Type B pancreatic cell (in vitro differentiated cells): ENCODE measurements at regions not wholly inside any gene's neighbourhood (a gene's known extent, or its start where the extent isn't known, plus 50 kb on each side); places are given as distances from the start of the nearest gene placed in this dataset.

ENCODE experiments used
- DNase-seq: peaks from one replicate; pipeline ENCODE4 v3.0.0; 2021; ENCODE audit warnings: mixed read lengths; ENCODE audit not compliant: unreplicated experiment; ENCODE audit errors: extremely low spot score
- H3K27ac Mint-ChIP-seq: 2 replicates; pipeline ENCODE4 v1.8.0; 2021; ENCODE audit warnings: mild to moderate bottlenecking, mixed read lengths
- H3K27me3 Mint-ChIP-seq: 2 replicates; pipeline ENCODE4 v1.8.0; 2021; ENCODE audit warnings: mixed read lengths
- H3K36me3 Mint-ChIP-seq: 2 replicates; pipeline ENCODE4 v1.8.0; 2021; ENCODE audit warnings: mixed read lengths
- H3K4me1 Mint-ChIP-seq: one replicate; pipeline ENCODE4 v1.8.0; 2021; ENCODE audit warnings: mixed read lengths; ENCODE audit not compliant: unreplicated experiment
- H3K4me3 Mint-ChIP-seq: 2 replicates; pipeline ENCODE4 v1.8.0; 2021; ENCODE audit warnings: mild to moderate bottlenecking, mixed read lengths
- H3K9me3 Mint-ChIP-seq: 2 replicates; pipeline ENCODE4 v1.8.0; 2021; ENCODE audit warnings: mixed read lengths
- TF ChIP-seq, protein P1 (sequence below): fragments of 200-600 bp; sonication (generic); conservative IDR thresholded peaks from 2 replicates; pipeline ENCODE4 v1.5.0; 2021; ENCODE audit warnings: antibody characterized with exemption, mild to moderate bottlenecking

GRCh38 chr5:86442036-86442745, 175.6 kb upstream of the COX7C start:
- Mint-ChIP-seq H3K36me3 (no peaks in the 10 kb centered on the region), H3K4me1 (no peaks in the 10 kb centered on the region), H3K9me3 (no peaks in the 10 kb centered on the region), H3K27me3 (peaks cover 6% of the 10 kb centered on the region), H3K27ac (no peak overlapping the region), H3K4me3 (no peak overlapping the region)
- TF ChIP-seq, protein P1, sequence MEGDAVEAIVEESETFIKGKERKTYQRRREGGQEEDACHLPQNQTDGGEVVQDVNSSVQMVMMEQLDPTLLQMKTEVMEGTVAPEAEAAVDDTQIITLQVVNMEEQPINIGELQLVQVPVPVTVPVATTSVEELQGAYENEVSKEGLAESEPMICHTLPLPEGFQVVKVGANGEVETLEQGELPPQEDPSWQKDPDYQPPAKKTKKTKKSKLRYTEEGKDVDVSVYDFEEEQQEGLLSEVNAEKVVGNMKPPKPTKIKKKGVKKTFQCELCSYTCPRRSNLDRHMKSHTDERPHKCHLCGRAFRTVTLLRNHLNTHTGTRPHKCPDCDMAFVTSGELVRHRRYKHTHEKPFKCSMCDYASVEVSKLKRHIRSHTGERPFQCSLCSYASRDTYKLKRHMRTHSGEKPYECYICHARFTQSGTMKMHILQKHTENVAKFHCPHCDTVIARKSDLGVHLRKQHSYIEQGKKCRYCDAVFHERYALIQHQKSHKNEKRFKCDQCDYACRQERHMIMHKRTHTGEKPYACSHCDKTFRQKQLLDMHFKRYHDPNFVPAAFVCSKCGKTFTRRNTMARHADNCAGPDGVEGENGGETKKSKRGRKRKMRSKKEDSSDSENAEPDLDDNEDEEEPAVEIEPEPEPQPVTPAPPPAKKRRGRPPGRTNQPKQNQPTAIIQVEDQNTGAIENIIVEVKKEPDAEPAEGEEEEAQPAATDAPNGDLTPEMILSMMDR, result no peak
- no peak for DNase-seq

GRCh38 chr5:86447362-86447761, 170.4 kb upstream of the COX7C start:
- no peak for DNase-seq
- no peaks in the 10 kb centered on the region for H3K4me1 Mint-ChIP-seq
- H3K9me3 Mint-ChIP-seq, result no peaks in the 10 kb centered on the region
- no peak overlapping the region for H3K27ac Mint-ChIP-seq
- H3K4me3 Mint-ChIP-seq, result no peak overlapping the region
- H3K27me3 Mint-ChIP-seq, result peaks cover 6% of the 10 kb centered on the region
- TF ChIP-seq, protein P1, result no peak
- no peaks in the 10 kb centered on the region for H3K36me3 Mint-ChIP-seq

GRCh38 chr5:86452251-86452650, 165.5 kb upstream of the COX7C start:
- TF ChIP-seq, protein P1, result no peak

GRCh38 chr5:86460519-86460918, 157.2 kb upstream of the COX7C start:
- TF ChIP-seq, protein P1, result no peak
- no peak for DNase-seq
- peaks cover 13% of the 10 kb centered on the region for H3K9me3 Mint-ChIP-seq
- H3K27ac Mint-ChIP-seq, result peak overlapping the region; percentile 38
- H3K4me3 Mint-ChIP-seq, result no peak overlapping the region
- no peaks in the 10 kb centered on the region for H3K27me3 Mint-ChIP-seq
- no peaks in the 10 kb centered on the region for H3K36me3 Mint-ChIP-seq
- H3K4me1 Mint-ChIP-seq, result peaks cover 7% of the 10 kb centered on the region

More at GRCh38 chr5:86452251-86452650, 165.5 kb upstream of the COX7C start:
- no peaks in the 10 kb centered on the region for H3K36me3 Mint-ChIP-seq
- no peaks in the 10 kb centered on the region for H3K4me1 Mint-ChIP-seq
- H3K9me3 Mint-ChIP-seq, result no peaks in the 10 kb centered on the region
- no peak for DNase-seq
- H3K27ac Mint-ChIP-seq, result no peak overlapping the region
- no peaks in the 10 kb centered on the region for H3K27me3 Mint-ChIP-seq
- H3K4me3 Mint-ChIP-seq, result no peak overlapping the region

- Mint-ChIP-seq H3K36me3 (no peaks in the 10 kb centered on the region), H3K27me3 (no peaks in the 10 kb centered on the region), H3K27ac (peak overlapping the region; percentile 23), H3K9me3 (peaks cover 18% of the 10 kb centered on the region), H3K4me1 (peaks cover 7% of the 10 kb centered on the region), H3K4me3 (no peak overlapping the region)
- TF ChIP-seq, protein P1, result no peak
- no peak for DNase-seq
These were observed 156.4 kb upstream of the COX7C start for GRCh38 chr5:86461169-86461956.
